ENCODE measurements at regions not wholly inside any gene's neighbourhood (a gene's known extent, or its start where the extent isn't known, plus 50 kb on each side); places are given as distances from the start of the nearest gene placed in this dataset.

GRCh38 chr10:84047258-84048010, 91.9 kb upstream of the GHITM start:
- TF ChIP-seq, protein P1, sequence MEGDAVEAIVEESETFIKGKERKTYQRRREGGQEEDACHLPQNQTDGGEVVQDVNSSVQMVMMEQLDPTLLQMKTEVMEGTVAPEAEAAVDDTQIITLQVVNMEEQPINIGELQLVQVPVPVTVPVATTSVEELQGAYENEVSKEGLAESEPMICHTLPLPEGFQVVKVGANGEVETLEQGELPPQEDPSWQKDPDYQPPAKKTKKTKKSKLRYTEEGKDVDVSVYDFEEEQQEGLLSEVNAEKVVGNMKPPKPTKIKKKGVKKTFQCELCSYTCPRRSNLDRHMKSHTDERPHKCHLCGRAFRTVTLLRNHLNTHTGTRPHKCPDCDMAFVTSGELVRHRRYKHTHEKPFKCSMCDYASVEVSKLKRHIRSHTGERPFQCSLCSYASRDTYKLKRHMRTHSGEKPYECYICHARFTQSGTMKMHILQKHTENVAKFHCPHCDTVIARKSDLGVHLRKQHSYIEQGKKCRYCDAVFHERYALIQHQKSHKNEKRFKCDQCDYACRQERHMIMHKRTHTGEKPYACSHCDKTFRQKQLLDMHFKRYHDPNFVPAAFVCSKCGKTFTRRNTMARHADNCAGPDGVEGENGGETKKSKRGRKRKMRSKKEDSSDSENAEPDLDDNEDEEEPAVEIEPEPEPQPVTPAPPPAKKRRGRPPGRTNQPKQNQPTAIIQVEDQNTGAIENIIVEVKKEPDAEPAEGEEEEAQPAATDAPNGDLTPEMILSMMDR (IDR thresholded peaks at IDR 0.05; ENCODE audit: insufficient read depth, low read depth, low read length, missing control alignments) = no peak
- no peak overlapping the region for H3K4me3 ChIP-seq (ENCODE audit: low read depth, low read length)
- no peak for DNase-seq (ENCODE audit: low read depth)

GRCh38 chr10:84049645-84050011, 89.7 kb upstream of the GHITM start:
- TF ChIP-seq, protein P1 (IDR thresholded peaks at IDR 0.05; ENCODE audit: insufficient read depth, low read depth, low read length, missing control alignments) = no peak
- no peak for DNase-seq (ENCODE audit: low read depth)
- H3K4me3 ChIP-seq (ENCODE audit: low read depth, low read length) = no peak overlapping the region

DNA sequence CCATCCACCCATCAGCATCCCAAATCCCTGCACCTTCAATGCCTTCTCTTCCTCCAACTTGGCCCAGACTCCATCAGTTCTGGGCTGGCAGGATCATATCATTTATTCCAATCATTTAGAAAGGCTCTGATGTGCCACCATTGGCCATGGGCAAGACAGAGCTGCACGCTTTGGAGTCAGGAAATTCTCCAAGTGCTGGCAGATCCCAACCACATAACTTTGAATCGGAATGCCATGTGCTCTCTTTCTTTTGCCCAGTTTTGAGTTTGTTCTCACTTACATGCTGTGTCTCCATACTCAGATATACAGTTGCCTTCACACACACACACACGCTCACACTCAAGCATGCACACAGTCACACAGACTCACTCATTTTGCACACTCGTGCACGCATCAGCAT, 85.7 kb upstream of the GHITM start:
- TF ChIP-seq, protein P1 (IDR thresholded peaks at IDR 0.05; ENCODE audit: insufficient read depth, low read depth, low read length, missing control alignments) = no peak
- no peak overlapping the region for H3K4me3 ChIP-seq (ENCODE audit: low read depth, low read length)
- no peak for DNase-seq (ENCODE audit: low read depth)

DNA sequence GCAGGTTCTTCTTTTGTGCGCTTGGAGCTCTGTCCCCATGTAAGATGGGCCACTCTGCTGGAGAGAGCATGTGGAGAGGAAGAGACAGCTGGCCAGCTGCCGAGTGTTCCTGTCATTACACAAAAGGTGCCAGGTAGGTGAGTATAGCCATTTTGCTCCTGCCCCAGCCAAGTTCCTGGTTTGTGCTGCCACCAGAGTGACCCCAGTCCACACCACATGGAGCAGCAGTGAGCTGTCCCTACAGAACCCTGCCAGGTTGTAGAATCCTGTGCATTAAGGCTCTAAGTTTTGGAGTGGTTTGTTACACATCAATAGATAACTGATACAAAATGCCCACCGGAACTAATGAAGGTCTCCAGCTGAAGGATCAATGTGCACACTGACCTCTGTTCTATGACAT, 84.6 kb upstream of the GHITM start:
- no peak for DNase-seq (ENCODE audit: low read depth)
- H3K4me3 ChIP-seq (ENCODE audit: low read depth, low read length) = no peak overlapping the region
- TF ChIP-seq, protein P1 (IDR thresholded peaks at IDR 0.05; ENCODE audit: insufficient read depth, low read depth, low read length, missing control alignments) = no peak

GRCh38 chr10:84059526-84059925, 79.8 kb upstream of the GHITM start:
- no peak for DNase-seq (ENCODE audit: low read depth)
- TF ChIP-seq, protein P1 (IDR thresholded peaks at IDR 0.05; ENCODE audit: insufficient read depth, low read depth, low read length, missing control alignments) = peak; percentile 7
- no peak overlapping the region for H3K4me3 ChIP-seq (ENCODE audit: low read depth, low read length)

DNA sequence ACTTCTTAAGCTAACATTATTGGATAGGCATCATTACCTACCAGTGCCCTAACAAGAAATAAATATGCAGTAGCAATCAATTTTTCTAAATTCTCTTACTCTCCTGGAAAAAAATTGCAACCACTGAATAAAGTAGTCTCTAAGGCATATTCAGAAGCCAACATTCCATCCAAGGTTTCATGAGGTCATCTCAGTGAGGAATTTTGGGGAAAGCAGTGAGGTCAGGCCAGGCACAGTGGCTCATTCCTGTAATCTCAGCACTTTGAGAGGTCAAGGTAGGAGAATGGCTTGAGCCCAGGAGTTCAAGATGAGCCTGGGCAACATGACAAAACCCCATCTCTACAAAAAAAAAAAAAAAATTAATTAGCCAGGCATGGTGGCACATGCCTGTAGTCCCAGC, 75.9 kb upstream of the GHITM start:
- no peak overlapping the region for H3K4me3 ChIP-seq (ENCODE audit: low read depth, low read length)
- TF ChIP-seq, protein P1 (IDR thresholded peaks at IDR 0.05; ENCODE audit: insufficient read depth, low read depth, low read length, missing control alignments) = no peak
- DNase-seq (ENCODE audit: low read depth) = no peak
